Activated T-cell treated with anti-CD3 and anti-CD28 coated beads for 4 hours (primary cell): ENCODE measurements at regions not wholly inside any gene's neighbourhood (a gene's known extent, or its start where the extent isn't known, plus 50 kb on each side); places are given as distances from the start of the nearest gene placed in this dataset.
"Not testable (repeated sequence)": the region's sequence is repeated elsewhere in the genome, so short reads cannot be mapped to it uniquely, and the experiment has no call there.

ENCODE experiments used
- DNase-seq: peaks from one replicate; pipeline ENCODE4 v3.0.0-alpha.2; 2020

GRCh38 chr2:48197618-48198017 is 116.9 kb upstream of the FOXN2 start:
- no peak for DNase-seq

GRCh38 chr2:48198371-48198770 is 116.1 kb upstream of the FOXN2 start:
- no peak for DNase-seq

GRCh38 chr2:48199070-48199469 is 115.4 kb upstream of the FOXN2 start:
- no peak for DNase-seq

- no peak for DNase-seq
Measured at GRCh38 chr2:48200620-48201293, 113.7 kb upstream of the FOXN2 start.

DNA sequence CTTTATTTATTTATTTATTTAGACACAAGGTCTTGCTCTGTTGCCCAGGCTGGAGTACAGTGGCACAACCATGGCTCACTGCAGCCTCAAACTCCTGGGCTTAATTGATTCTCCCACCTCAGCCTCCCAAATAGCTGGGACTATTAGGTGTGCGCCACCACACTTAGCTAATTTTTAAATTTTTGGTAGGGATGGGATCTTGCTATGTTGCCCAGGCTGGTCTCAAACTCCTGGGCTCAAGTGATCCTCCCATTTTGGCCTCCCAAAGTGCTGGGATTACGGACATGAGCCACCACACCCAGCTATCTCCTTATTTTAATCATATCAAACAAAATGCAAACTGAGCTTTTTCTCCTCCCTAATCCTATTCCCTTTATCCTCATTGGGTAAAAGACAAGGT is 113.0 kb upstream of the FOXN2 start:
- not testable (repeated sequence) for DNase-seq

- DNase-seq: no peak
Measured at GRCh38 chr2:48202863-48203642, 111.4 kb upstream of the FOXN2 start.

DNA sequence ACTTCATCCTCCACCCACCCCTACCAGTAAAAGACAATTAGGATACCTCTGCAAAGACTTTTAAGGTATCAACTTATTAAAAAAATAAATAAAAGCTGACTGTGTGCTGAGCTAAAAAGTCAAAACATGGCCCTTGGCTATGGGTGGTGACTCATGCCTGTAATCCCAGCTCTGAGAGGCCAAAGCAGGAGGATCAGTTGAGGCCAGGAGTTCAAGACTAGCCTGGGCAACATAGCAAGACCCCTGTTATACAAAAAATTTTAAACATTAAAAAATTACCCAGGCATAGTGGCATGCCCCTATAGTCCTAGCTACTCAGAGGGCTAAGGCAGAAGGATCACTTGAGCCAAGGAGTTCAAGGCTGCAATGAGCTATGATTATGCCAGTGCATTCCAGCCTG is 110.8 kb upstream of the FOXN2 start:
- no peak for DNase-seq

GRCh38 chr2:48204750-48205136 is 109.7 kb upstream of the FOXN2 start:
- no peak for DNase-seq

DNA sequence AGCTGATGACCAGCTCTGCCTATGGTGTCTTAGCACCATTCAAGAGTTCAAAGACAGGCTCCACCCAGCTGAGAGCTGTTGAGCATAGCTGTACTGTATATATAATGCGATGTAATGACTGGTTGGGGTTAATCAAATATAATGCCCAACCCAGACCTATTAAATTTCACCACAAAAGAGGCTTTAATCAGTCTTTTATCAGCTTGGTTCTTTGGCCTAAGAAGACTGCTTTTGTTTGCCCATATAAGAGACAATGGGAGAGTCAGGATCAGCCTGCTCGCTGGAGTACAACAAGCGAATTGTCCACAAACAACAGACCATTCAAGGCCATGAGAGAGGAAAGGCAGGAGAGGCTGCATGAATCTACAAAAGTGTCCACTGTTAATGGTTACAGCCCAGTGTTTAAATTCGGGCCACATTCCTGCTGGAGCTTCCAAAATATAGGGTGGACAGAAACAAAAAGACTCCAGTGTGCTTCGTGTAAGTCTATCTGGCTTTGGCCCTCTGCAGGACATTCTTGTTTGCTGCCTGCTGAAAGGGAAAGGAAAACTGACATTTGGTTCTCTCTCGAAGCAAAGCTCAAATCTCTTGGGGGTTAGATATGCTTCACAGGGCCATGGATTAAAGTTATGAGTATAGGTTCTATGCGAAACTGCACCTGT is 109.2 kb upstream of the FOXN2 start:
- DNase-seq: no peak

GRCh38 chr2:48206056-48206656 is 108.3 kb upstream of the FOXN2 start:
- DNase-seq: not testable (repeated sequence)

GRCh38 chr2:48207201-48207641 is 107.3 kb upstream of the FOXN2 start:
- no peak for DNase-seq

DNA sequence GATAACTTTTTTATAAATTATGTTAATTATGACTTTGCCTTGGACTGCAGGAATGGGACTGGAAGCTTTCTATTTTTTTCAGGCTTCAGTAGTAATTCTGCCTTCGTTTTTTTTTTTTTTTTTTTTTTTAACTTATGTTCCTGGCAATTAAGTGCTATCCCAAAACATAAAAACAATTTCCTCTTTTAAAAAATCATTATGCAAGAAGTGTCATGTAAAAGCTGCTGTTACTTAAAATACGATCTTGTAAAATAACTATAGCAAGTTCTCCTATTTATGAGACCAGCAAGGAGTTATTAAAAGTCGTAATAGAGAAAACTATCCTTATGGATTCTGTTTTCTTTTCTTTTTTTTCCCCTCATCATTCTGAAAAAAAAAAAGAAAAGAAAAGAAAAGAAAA is 106.6 kb upstream of the FOXN2 start:
- no peak for DNase-seq

DNA sequence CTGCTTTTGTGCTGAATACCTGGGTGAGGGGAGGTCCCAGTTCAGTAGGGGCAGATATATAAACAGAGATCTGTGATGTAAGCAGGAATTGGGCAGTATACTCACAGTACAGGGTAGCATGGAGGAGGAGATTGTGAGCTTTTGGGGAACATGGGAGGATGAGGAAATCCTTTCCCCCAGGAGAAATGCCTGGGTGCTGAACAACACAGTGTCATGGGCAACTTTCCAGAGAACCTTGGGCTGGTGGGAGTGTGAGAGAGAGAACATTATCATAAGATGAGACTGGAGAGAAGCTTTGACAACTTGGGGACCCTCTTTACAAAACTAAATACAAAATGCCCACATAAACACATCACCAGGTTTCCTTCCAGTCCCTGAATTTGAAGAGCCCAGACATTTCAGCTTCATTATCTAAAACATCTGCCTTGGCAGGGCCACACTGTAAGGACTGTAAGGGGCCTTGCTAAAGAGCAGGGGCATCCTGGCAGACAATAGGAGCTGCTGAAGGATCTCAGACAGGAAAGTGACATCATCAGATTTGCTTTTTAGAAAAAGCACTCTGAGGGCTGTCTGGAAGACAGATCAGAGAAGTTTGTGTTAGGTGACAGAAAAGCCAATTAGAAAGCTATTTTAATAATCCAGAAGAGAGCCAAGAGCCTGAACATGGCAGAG is 105.1 kb upstream of the FOXN2 start:
- DNase-seq: no peak

GRCh38 chr2:48210189-48210588 is 104.3 kb upstream of the FOXN2 start:
- DNase-seq: no peak

DNA sequence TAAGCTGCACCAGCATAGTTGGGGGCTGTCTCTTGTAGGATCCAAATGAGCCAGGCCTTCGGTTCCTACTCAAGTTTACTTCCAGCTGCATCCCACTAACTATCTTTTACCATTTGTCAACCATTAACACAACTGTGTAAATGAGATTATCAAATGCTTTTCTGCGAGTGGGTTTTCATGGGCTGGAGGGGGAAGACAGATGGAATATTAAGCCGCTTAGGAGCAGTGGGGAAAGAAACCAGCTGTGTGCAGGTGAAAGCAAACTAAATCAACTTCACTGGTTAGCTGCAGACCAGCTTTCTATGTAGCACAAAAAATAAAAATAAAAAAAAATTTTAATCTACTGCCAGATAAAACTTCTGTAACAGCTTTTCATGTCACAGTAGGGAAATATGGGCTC is 100.8 kb upstream of the FOXN2 start:
- DNase-seq: no peak

DNA sequence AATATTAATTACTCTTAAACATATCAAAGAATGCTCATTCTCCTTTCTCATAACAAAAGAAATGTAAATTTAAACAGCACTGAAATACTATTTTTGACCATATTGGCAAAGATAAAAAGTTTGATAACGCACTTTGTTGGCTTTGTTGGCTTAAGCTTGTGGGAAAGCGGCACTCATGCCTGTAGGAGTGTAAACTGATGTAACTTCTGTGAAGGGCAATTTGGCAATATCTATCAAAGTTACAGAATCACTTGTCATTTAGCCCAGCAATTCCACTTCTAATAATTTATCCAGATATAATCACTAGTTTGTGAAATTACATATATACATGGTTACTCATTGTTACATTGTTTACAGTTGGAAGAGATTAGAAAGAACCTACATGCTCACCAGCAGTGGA is 96.3 kb upstream of the FOXN2 start:
- DNase-seq: no peak

- DNase-seq: no peak
Measured at GRCh38 chr2:48219234-48219554, 95.3 kb upstream of the FOXN2 start.

DNA sequence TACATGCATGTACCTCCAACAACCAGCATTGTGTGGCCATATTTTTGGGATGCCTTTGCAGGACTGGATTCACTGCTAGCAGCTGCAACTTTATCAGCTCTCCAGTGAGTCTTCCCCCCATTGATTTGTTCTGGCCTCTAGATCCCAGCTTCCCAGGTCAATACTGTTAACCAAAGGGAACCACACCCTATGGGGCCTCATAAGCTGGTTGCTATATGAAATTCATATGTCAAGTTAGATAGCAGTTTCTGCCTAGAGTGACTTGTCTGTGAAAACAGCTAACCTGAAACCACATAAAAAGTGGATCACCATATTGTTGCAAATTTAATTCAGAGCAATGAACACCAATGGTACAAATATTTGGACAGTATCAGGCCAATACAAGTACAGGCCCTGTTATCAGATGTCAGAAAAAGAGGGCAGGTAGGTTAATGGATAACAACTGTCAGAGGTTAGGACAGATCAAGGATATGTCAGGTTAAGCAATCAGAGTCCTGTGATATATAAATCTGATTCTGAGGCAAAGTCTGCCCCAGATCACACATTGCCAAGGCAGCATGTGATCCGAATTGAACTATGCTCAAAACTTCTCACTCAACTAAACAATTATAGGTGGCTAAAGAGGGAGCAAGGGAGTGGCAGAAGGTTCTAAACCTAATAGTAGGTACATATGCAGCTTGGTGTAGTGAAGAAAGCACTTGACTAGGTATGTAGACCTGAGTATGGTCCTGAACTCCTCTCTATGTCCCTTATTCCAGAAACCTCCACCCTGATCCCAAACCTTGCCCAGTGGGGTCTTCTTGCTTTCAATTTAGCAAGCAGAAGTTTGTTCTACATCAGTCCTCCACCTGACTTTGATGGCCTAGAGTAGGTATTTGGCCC is 94.7 kb upstream of the FOXN2 start:
- DNase-seq: no peak

- DNase-seq: no peak
Measured at GRCh38 chr2:48220501-48220900, 94.0 kb upstream of the FOXN2 start.

DNA sequence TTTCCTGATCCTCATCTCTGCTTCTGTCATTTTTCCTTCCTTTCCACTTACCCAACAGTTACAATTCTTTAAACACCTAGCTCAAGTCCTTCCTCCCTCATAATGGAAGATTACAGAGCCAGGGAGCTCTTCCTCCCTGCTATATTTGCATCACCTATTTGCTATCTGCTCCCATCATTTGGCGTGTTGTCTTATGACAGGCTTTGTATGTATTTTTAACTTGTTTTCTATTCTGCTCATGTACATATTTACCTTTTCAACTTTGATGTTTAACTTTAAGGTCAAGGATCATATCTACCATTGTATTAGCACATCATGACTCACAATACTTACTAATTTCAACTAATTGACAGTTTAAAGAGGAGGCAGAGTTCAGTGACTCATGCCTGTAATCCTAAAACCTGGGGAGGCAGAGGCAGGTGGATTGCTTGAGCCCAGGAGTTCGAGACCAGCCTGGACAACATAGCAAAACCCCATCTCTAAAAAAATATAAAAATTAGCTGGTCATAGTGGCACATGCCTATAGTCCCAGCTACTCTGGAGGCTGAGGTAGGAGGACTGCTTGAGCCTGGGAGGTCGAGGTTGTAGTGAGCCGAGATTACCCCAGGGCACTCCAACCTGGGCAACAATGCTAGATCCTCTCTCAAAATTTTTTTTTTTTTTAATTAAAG is 92.5 kb upstream of the FOXN2 start:
- DNase-seq: no peak

- DNase-seq: no peak
Measured at GRCh38 chr2:48227617-48228344, 86.7 kb upstream of the FOXN2 start.
